ENCODE measurements at regions not wholly inside any gene's neighbourhood (a gene's known extent, or its start where the extent isn't known, plus 50 kb on each side); places are given as distances from the start of the nearest gene placed in this dataset.

- no peaks in the 10 kb centered on the region for H3K36me3 ChIP-seq
- TF ChIP-seq CTCF (IDR thresholded peaks at IDR 0.05): no peak
- DNase-seq (ENCODE audit: low spot score) (no peak), ATAC-seq (ENCODE audit: insufficient number of reproducible peaks, low FRiP score, low read depth) (no peak)
- no peaks in the 10 kb centered on the region for H3K27me3 ChIP-seq (replicated peaks; ENCODE audit: insufficient read depth)
- H3K27ac ChIP-seq: no peak overlapping the region
- H3K4me3 ChIP-seq: no peak overlapping the region
- H3K9me3 ChIP-seq: no peaks in the 10 kb centered on the region
- H3K4me1 ChIP-seq (ENCODE audit: control insufficient read depth in 1 of 2, low read depth in 2 of 2): no peaks in the 10 kb centered on the region
These were observed 153.1 kb downstream of the PCDH17 start for GRCh38 chr13:57784633-57785032.

GRCh38 chr13:57787058-57787791 lies 155.7 kb downstream of the PCDH17 start:
- Histone ChIP-seq H3K36me3 (no peaks in the 10 kb centered on the region), H3K9me3 (no peaks in the 10 kb centered on the region), H3K27me3 (replicated peaks; ENCODE audit: insufficient read depth) (no peaks in the 10 kb centered on the region), H3K4me3 (no peak overlapping the region), H3K4me1 (ENCODE audit: control insufficient read depth in 1 of 2, low read depth in 2 of 2) (no peaks in the 10 kb centered on the region), H3K27ac (no peak overlapping the region)
- no peak for ATAC-seq (ENCODE audit: insufficient number of reproducible peaks, low FRiP score, low read depth)
- TF ChIP-seq CTCF (IDR thresholded peaks at IDR 0.05): no peak
- no peak for DNase-seq (ENCODE audit: low spot score)

- no peak for ATAC-seq (ENCODE audit: insufficient number of reproducible peaks, low FRiP score, low read depth)
- Histone ChIP-seq H3K36me3 (no peaks in the 10 kb centered on the region), H3K9me3 (no peaks in the 10 kb centered on the region), H3K27ac (no peak overlapping the region), H3K4me3 (no peak overlapping the region), H3K4me1 (ENCODE audit: control insufficient read depth in 1 of 2, low read depth in 2 of 2) (no peaks in the 10 kb centered on the region), H3K27me3 (replicated peaks; ENCODE audit: insufficient read depth) (no peaks in the 10 kb centered on the region)
- DNase-seq (ENCODE audit: low spot score): no peak
- no peak for TF ChIP-seq CTCF (IDR thresholded peaks at IDR 0.05)
These were observed 168.1 kb downstream of the PCDH17 start for GRCh38 chr13:57799624-57800023.

- H3K9me3 ChIP-seq: no peaks in the 10 kb centered on the region
- TF ChIP-seq CTCF (IDR thresholded peaks at IDR 0.05): no peak
- no peak for DNase-seq (ENCODE audit: low spot score)
- no peak overlapping the region for H3K27ac ChIP-seq
- H3K4me1 ChIP-seq (ENCODE audit: control insufficient read depth in 1 of 2, low read depth in 2 of 2): no peaks in the 10 kb centered on the region
- no peaks in the 10 kb centered on the region for H3K27me3 ChIP-seq (replicated peaks; ENCODE audit: insufficient read depth)
- H3K4me3 ChIP-seq: no peak overlapping the region
- no peaks in the 10 kb centered on the region for H3K36me3 ChIP-seq
- ATAC-seq (ENCODE audit: insufficient number of reproducible peaks, low FRiP score, low read depth): no peak
These were observed 182.1 kb downstream of the PCDH17 start for GRCh38 chr13:57813651-57814050.

GRCh38 chr13:57815600-57815999 lies 184.1 kb downstream of the PCDH17 start:
- Histone ChIP-seq H3K4me3 (no peak overlapping the region), H3K9me3 (no peaks in the 10 kb centered on the region), H3K4me1 (ENCODE audit: control insufficient read depth in 1 of 2, low read depth in 2 of 2) (no peaks in the 10 kb centered on the region), H3K27ac (no peak overlapping the region), H3K36me3 (no peaks in the 10 kb centered on the region), H3K27me3 (replicated peaks; ENCODE audit: insufficient read depth) (no peaks in the 10 kb centered on the region)
- DNase-seq (ENCODE audit: low spot score) (no peak), ATAC-seq (ENCODE audit: insufficient number of reproducible peaks, low FRiP score, low read depth) (no peak)
- TF ChIP-seq CTCF (IDR thresholded peaks at IDR 0.05): no peak

Data from thoracic aorta (tissue), 2 donors.